Neutrophil (primary cell): ENCODE measurements at regions not wholly inside any gene's neighbourhood (a gene's known extent, or its start where the extent isn't known, plus 50 kb on each side); places are given as distances from the start of the nearest gene placed in this dataset.

ENCODE experiments used
- H3K27ac ChIP-seq: fragments of 200-600 bp; sonication (generic); 2 replicates; pipeline ENCODE4 v1.5.1; 2016; ENCODE audit warnings: mild to moderate bottlenecking, moderate library complexity
- H3K27me3 ChIP-seq: fragments of 200-600 bp; sonication (generic); 2 replicates; pipeline ENCODE4 v1.6.0; 2016; ENCODE audit warnings: mild to moderate bottlenecking
- H3K36me3 ChIP-seq: fragments of 200-600 bp; sonication (generic); 2 replicates; pipeline ENCODE4 v1.5.1; 2017
- H3K4me1 ChIP-seq, 2 experiments: fragments of 200-600 bp in 1 of 2; sonication (generic) in 1 of 2; 1 replicate in 1 of 2; 2 replicates in 1 of 2; pipeline versions ENCODE4 v1.5.1 to v1.6.1; 2013 to 2016; ENCODE audit warnings: low read depth in 1 of 2, low read length in 1 of 2, mild to moderate bottlenecking in 1 of 2, moderate library complexity in 1 of 2; ENCODE audit not compliant: control insufficient read depth in 1 of 2, insufficient read depth in 1 of 2
- H3K4me3 ChIP-seq, 2 experiments: fragments of 200-600 bp in 1 of 2; sonication (generic) in 1 of 2; 1 replicate in 1 of 2; 2 replicates in 1 of 2; pipeline ENCODE4 v1.5.1; 2013 to 2016; ENCODE audit warnings: low read depth in 1 of 2, low read length in 1 of 2, mild to moderate bottlenecking in 1 of 2, moderate library complexity in 1 of 2
- H3K9me3 ChIP-seq: fragments of 200-600 bp; sonication (generic); 2 replicates; pipeline ENCODE4 v1.5.1; 2016
- CTCF ChIP-seq: fragments of 200-600 bp; sonication (generic); IDR thresholded peaks from 2 replicates; pipeline ENCODE4 v1.5.1; 2016; ENCODE audit warnings: antibody characterized with exemption

GRCh38 chr7:69256634-69257081, 341.6 kb upstream of the AUTS2 start:
- Histone ChIP-seq H3K36me3 (no peaks in the 10 kb centered on the region), H3K27ac (no peak overlapping the region), H3K4me3 (no peak overlapping the region), H3K27me3 (no peaks in the 10 kb centered on the region), H3K4me1 (no peaks in the 10 kb centered on the region), H3K9me3 (no peaks in the 10 kb centered on the region)
- no peak for TF ChIP-seq CTCF

- TF ChIP-seq CTCF: no peak
- no peak overlapping the region for H3K4me3 ChIP-seq
- no peaks in the 10 kb centered on the region for H3K9me3 ChIP-seq
- H3K27ac ChIP-seq: no peak overlapping the region
- no peaks in the 10 kb centered on the region for H3K36me3 ChIP-seq
- H3K27me3 ChIP-seq: no peaks in the 10 kb centered on the region
- H3K4me1 ChIP-seq: no peaks in the 10 kb centered on the region
These were observed 340.7 kb upstream of the AUTS2 start for GRCh38 chr7:69257592-69257991.

DNA sequence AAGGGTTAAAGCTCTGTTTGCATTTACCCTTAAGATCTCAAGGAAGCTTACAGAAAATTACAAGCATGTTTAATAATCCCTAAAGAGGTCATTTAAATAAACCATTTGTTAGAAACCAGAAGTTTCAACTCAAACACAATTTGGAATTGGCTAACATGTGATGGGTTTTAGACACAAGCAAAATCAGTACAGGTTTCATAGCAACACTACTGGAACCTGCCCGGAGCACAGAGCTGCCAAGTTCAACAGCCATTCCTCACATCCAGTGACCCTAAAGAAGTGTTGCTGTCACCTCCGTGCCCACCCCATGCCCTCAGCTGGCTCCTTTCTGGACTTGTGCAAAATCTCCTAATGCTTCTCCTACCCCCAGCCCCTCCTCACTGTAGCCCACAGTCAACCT, 338.8 kb upstream of the AUTS2 start:
- Histone ChIP-seq H3K4me1 (no peaks in the 10 kb centered on the region), H3K27me3 (no peaks in the 10 kb centered on the region), H3K9me3 (no peaks in the 10 kb centered on the region), H3K36me3 (no peaks in the 10 kb centered on the region), H3K4me3 (no peak overlapping the region), H3K27ac (no peak overlapping the region)
- TF ChIP-seq CTCF: no peak

DNA sequence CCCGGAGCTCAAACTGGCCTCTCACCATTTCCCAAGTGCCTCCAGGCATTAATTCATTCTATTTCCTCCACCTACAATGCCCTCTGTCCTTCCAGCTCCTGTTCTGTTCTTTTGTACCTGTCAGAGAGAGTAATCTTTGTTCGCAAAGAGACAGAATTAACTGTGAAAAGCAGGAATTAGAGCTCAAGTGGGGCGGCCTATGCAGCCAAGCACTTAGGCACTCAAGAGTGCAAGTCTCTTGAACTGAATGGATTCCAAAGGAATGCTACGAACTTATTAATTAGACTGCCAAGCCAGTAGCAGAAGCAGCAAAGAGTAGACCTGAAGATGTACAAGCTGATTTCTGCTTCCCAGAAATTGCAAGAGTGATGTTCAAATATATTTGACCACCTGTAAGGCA, 338.3 kb upstream of the AUTS2 start:
- Histone ChIP-seq H3K27ac (no peak overlapping the region), H3K4me1 (no peaks in the 10 kb centered on the region), H3K9me3 (no peaks in the 10 kb centered on the region), H3K27me3 (no peaks in the 10 kb centered on the region), H3K36me3 (no peaks in the 10 kb centered on the region), H3K4me3 (no peak overlapping the region)
- no peak for TF ChIP-seq CTCF

- H3K36me3 ChIP-seq: no peaks in the 10 kb centered on the region
- H3K27me3 ChIP-seq: no peaks in the 10 kb centered on the region
- no peak for TF ChIP-seq CTCF
- H3K4me1 ChIP-seq: no peaks in the 10 kb centered on the region
- H3K9me3 ChIP-seq: no peaks in the 10 kb centered on the region
- H3K4me3 ChIP-seq: no peak overlapping the region
- no peak overlapping the region for H3K27ac ChIP-seq
These were observed 334.7 kb upstream of the AUTS2 start for GRCh38 chr7:69263550-69263949.

- Histone ChIP-seq H3K27me3 (no peaks in the 10 kb centered on the region), H3K4me3 (no peak overlapping the region), H3K4me1 (no peaks in the 10 kb centered on the region), H3K36me3 (no peaks in the 10 kb centered on the region), H3K9me3 (no peaks in the 10 kb centered on the region), H3K27ac (no peak overlapping the region)
- TF ChIP-seq CTCF: no peak
These were observed 328.5 kb upstream of the AUTS2 start for GRCh38 chr7:69269806-69270205.
